ENCODE measurements at regions not wholly inside any gene's neighbourhood (a gene's known extent, or its start where the extent isn't known, plus 50 kb on each side); places are given as distances from the start of the nearest gene placed in this dataset.

GRCh38 chr13:50071379-50071778 lies 56.1 kb downstream of the KCNRG start:
- DNase-seq (ENCODE audit: low read depth), result no peak

- DNase-seq (ENCODE audit: low read depth), result no peak
Observed at GRCh38 chr13:50072676-50073075, 57.4 kb downstream of the KCNRG start.

- DNase-seq (ENCODE audit: low read depth), result no peak
Observed at GRCh38 chr13:50073340-50073739, 58.1 kb downstream of the KCNRG start.

GRCh38 chr13:50074843-50075242 lies 59.6 kb downstream of the KCNRG start:
- no peak for DNase-seq (ENCODE audit: low read depth)

DNA sequence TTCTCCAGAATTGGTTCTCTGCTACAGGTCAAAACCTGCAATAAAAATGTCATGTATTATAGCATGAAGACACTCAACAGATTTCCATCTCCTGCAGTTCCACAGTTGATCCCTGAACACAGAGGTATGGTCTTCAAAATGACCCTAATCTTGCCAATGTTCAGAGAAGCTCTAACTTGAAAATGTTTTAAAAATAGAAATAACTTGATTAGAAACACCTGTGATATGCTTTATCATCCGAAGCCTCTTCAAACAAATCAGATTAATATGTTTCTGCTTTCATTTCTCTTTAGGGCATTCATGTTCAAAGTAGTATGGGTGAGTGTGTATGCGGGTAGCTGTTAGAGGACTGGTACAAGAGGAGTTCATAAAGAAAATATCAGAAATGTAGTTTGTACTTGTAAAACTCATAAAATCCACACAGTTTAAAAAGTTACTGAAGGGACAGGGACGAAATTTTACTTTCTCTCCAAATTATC lies 60.4 kb downstream of the KCNRG start:
- no peak for DNase-seq (ENCODE audit: low read depth)

DNA sequence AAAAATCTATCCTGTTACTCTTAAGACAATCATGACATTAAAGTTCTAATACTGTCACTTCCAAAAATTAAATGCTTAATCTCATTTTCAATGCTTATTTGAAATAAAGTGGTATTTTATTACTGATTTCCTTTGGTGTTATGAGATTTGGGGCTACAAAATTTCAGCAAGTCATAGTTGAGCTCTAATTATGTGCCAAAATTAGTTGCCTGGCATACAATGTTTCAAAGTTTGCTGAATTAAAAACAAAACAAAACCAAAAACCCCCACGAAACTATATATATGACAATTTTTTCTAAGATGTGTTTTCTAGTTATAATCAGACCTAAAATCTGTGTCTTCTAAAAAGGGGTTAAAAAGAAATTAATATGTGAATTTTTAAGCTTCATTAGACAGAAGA lies 62.2 kb downstream of the KCNRG start:
- DNase-seq (ENCODE audit: low read depth), result no peak

DNA sequence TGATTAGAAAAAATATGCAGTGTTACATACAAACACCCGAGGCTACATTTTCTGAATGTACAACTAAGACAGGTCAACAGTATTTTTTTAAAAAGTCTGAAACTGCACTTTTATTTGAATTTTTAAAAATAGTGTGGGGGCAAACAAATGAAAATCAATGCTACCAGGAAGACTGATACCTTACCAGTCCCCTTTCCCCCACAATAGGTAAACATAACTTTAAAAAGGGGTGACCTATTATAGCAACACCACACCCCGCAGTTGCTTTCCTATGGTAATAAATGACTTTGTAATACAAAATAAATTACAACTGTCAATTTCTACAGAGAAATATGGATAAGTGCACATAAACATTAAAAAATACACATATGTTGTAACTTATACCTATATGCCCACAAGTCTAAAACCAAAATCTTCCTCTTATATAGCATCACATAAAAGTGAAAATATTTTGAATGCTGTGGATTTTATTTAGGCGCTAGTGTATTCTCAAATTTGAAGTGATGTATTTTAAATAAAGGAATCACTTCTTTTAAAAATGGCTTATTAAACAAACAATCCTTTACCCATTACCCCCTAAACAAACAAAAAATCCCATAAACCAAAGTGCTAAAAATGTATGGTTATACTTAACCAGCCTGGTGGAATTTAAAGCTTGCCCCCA lies 63.1 kb downstream of the KCNRG start:
- no peak for DNase-seq (ENCODE audit: low read depth)

DNA sequence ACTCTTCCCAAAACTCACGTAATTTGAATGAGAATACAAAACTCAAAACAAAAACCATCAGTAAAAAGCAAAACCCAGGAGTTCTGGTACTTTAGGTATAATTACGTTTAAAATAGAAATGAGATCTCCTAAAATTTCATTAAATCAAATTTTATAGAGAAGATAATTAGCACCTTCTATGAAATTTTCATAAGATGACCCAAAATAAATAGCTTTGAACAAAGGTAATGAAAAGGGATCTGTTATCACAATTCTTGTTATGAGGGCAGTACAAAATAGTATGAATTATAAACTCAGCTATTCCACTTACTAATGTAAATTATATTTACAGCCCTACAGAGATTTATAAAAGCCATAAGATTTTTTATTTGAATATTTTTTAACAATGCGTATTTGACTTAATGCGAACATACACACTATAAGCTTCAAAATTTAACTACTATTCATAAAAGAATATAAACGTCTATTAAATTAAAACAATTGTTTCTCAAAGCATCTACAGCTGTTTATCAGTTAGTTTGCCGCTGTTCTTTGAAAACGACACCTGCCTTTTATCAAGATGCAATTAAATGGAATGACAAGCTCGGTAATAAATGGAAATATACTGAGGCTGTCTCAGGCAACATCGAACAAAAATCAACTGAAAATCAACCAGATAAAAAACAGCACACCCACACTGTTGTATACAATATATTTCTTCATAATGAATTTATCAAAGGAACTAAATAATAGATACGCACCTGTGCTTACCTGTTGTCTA lies 63.8 kb downstream of the KCNRG start:
- DNase-seq (ENCODE audit: low read depth), result no peak

- no peak for DNase-seq (ENCODE audit: low read depth)
Observed at GRCh38 chr13:50079655-50080202, 64.5 kb downstream of the KCNRG start.

GRCh38 chr13:50080203-50080910 lies 65.1 kb downstream of the KCNRG start:
- peak; percentile 56 for DNase-seq (ENCODE audit: low read depth)

- peak; percentile 53 for DNase-seq (ENCODE audit: low read depth)
Observed at GRCh38 chr13:50080911-50081678, 65.9 kb downstream of the KCNRG start.

- DNase-seq (ENCODE audit: low read depth), result peak; percentile 98
Observed at GRCh38 chr13:50081679-50082425, 66.6 kb downstream of the KCNRG start.

- peak; percentile 85 for DNase-seq (ENCODE audit: low read depth)
Observed at GRCh38 chr13:50082426-50083281, 67.4 kb downstream of the KCNRG start.

DNA sequence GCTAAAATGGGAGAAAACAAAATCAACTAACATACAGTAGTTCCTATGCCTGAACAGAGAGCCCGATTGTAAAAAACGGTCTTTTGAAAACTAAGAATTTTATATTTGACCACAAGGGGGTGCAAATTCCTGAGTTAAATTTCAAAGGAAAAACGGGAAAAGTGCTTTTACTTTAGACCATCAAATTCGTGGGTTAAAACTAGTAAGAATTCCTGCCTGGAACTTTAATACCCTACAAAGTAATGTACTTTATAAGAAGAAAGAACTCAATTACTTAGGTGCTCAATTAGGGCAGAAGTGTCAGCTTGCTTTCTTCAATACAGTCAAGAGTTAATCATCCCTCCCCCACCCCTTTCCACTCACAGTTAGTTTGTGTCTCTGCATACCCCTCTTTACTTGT lies 69.8 kb downstream of the KCNRG start:
- DNase-seq (ENCODE audit: low read depth), result peak; percentile 71

GRCh38 chr13:50089633-50090032 lies 74.4 kb downstream of the KCNRG start:
- no peak for DNase-seq (ENCODE audit: low read depth)

GRCh38 chr13:50090211-50090610 lies 75.0 kb downstream of the KCNRG start:
- DNase-seq (ENCODE audit: low read depth), result no peak

GRCh38 chr13:50094615-50095293 lies 79.5 kb downstream of the KCNRG start:
- DNase-seq (ENCODE audit: low read depth), result peak; percentile 38

DNA sequence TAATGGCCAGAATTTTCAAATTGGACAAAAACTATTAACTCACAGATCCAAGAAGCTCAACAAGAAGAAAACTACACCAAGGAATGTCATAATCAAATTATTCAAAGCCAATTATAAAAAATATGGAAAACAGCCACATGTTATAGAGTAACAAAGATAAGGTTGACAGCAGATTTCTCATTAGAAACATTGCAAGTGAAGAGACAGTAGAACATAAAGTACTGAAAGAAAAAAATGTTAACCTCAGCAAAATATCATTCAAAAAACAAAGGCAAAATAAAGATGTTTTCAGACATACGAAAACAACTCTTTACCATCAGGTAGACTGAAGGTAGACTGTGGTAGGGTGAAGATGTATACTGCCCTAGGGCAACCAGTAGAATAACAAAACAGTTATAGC lies 83.4 kb downstream of the KCNRG start:
- DNase-seq (ENCODE audit: low read depth), result no peak

DNA sequence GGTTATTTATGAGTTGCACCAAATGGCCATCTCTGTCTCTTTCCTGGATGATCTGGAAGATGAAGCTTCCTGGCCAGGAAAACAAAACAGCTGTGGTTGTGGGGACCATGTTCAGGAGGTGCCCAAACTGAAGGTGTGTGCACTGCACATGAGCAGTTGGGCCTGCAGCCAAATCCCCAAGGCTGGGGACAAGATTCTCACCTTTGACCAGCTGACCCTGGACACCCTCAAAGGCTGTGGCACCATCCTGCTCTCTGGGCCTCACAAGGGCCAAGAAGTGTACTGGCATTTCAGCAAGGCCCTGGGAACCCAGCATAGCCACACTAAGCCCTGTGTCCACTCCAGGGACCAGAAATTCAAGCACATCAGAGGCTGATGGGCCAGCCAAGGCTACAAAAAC lies 84.2 kb downstream of the KCNRG start:
- no peak for DNase-seq (ENCODE audit: low read depth)

DNA sequence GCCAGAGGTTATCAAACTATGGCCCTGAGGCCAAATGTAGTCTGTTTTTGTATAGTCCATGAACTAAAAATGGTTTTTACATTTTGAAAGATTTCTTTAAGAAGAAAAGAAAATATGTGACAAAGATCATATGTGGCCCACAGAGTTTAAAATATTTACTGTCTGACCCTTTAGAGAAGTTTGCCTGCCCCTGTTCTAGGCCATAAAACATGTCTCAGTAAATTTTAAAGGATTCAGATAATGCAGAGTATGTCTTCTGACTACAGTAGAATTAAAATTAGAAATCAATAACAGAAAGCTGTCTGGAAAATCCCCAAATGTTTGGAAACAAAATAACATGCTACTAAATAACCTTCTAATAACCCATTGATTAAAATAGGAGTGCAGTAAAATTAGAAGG lies 86.3 kb downstream of the KCNRG start:
- no peak for DNase-seq (ENCODE audit: low read depth)

Measured in ELR (cell line).